22Rv1 (cell line): ENCODE measurements at regions not wholly inside any gene's neighbourhood (a gene's known extent, or its start where the extent isn't known, plus 50 kb on each side); places are given as distances from the start of the nearest gene placed in this dataset.

Experiments
- ZFX ChIP-seq: fragments of 450-650 bp; IDR thresholded peaks from 2 replicates; pipeline ENCODE4 v1.6.1; 2017; ENCODE audit warnings: antibody characterized with exemption, borderline replicate concordance
- TF ChIP-seq, protein P1 (sequence below): fragments of 450-650 bp; IDR thresholded peaks from 2 replicates; pipeline ENCODE4 v1.5.1; 2017; ENCODE audit warnings: mild to moderate bottlenecking

- TF ChIP-seq, protein P1, sequence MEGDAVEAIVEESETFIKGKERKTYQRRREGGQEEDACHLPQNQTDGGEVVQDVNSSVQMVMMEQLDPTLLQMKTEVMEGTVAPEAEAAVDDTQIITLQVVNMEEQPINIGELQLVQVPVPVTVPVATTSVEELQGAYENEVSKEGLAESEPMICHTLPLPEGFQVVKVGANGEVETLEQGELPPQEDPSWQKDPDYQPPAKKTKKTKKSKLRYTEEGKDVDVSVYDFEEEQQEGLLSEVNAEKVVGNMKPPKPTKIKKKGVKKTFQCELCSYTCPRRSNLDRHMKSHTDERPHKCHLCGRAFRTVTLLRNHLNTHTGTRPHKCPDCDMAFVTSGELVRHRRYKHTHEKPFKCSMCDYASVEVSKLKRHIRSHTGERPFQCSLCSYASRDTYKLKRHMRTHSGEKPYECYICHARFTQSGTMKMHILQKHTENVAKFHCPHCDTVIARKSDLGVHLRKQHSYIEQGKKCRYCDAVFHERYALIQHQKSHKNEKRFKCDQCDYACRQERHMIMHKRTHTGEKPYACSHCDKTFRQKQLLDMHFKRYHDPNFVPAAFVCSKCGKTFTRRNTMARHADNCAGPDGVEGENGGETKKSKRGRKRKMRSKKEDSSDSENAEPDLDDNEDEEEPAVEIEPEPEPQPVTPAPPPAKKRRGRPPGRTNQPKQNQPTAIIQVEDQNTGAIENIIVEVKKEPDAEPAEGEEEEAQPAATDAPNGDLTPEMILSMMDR: no peak
- no peak for TF ChIP-seq ZFX
These were observed 243.6 kb downstream of the ZIC4 start for GRCh38 chr3:147162743-147163142.
